Memory B cell (primary cell): ENCODE measurements at regions not wholly inside any gene's neighbourhood (a gene's known extent, or its start where the extent isn't known, plus 50 kb on each side); places are given as distances from the start of the nearest gene placed in this dataset.

Source experiments
- ATAC-seq: fragments of 150-1000 bp; cut with Tn5 transposase; 2 replicates; pipeline ENCODE4 v1.10.0; 2021; ENCODE audit warnings: low read depth, mild to moderate bottlenecking, moderate library complexity
- DNase-seq, 2 donors: peaks; one replicate each; pipeline ENCODE4 v3.0.0; 2022; ENCODE audit warnings: low spot score in 2 of 2
- H3K27ac Mint-ChIP-seq: one replicate; pipeline ENCODE4 v1.8.0; 2022; ENCODE audit warnings: mild to moderate bottlenecking, moderate library complexity, mixed read lengths
- H3K27me3 Mint-ChIP-seq: one replicate; pipeline ENCODE4 v1.8.0; 2022; ENCODE audit warnings: mixed read lengths
- H3K36me3 Mint-ChIP-seq: one replicate; pipeline ENCODE4 v1.8.0; 2022; ENCODE audit warnings: mild to moderate bottlenecking, mixed read lengths
- H3K4me1 Mint-ChIP-seq: one replicate; pipeline ENCODE4 v1.8.0; 2022; ENCODE audit warnings: mixed read lengths
- H3K4me3 Mint-ChIP-seq: one replicate; pipeline ENCODE4 v1.8.0; 2022; ENCODE audit warnings: mild to moderate bottlenecking, moderate library complexity, mixed read lengths
- H3K9me3 Mint-ChIP-seq: one replicate; pipeline ENCODE4 v1.8.0; 2022; ENCODE audit warnings: mixed read lengths

GRCh38 chr2:42888321-42889245 lies 96.2 kb upstream of the HAAO start:
- peaks cover 5% of the 10 kb centered on the region for H3K27me3 Mint-ChIP-seq
- no peak for DNase-seq
- no peak for ATAC-seq
- H3K4me3 Mint-ChIP-seq, result no peak overlapping the region
- H3K27ac Mint-ChIP-seq, result no peak overlapping the region
- peaks cover 5% of the 10 kb centered on the region for H3K9me3 Mint-ChIP-seq
- no peaks in the 10 kb centered on the region for H3K36me3 Mint-ChIP-seq
- H3K4me1 Mint-ChIP-seq, result no peaks in the 10 kb centered on the region

DNA sequence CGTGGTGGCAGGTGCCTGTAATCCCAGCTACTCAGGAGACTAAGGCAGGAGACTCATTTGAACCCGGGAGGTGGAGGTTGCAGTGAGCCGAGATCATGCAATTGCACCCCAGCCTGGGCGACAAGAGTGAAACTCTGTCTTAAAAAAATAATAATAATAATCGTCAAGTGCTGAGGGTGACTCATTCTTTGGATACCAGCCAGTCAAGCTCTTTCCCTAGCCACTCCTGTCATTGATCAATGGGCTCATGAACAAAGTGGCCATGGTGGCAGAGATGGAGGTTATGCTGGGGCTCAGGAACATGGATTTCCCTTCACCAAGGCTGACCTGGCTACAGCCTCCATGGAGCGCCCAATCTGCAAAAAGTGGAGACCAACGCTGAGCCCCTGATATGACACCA lies 94.5 kb upstream of the HAAO start:
- Mint-ChIP-seq H3K36me3 (no peaks in the 10 kb centered on the region), H3K4me1 (no peaks in the 10 kb centered on the region), H3K27me3 (peaks cover 5% of the 10 kb centered on the region), H3K27ac (no peak overlapping the region), H3K9me3 (peaks cover 5% of the 10 kb centered on the region), H3K4me3 (no peak overlapping the region)
- ATAC-seq (no peak), DNase-seq (no peak)

DNA sequence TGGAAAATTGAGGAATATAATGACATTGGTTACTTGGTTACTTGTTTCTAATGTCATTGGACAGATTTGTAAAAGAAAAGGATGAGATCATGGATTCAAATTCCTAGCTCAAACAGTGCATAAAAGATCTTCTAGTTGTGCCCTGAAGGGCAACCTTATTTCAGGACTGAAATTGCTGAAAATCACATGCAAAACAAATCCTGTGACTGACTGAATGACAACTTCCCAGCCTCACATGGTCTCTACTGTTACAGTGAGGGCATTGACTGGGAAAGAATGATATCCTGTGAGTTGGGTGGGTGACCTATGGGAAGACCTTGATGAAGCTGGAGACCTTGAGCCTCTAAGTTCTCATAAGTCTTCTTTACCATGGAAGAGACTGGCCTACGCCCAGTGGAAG lies 90.4 kb upstream of the HAAO start:
- ATAC-seq, result no peak
- no peak for DNase-seq
- Mint-ChIP-seq H3K27ac (no peak overlapping the region), H3K4me1 (no peaks in the 10 kb centered on the region), H3K4me3 (no peak overlapping the region), H3K27me3 (no peaks in the 10 kb centered on the region), H3K36me3 (no peaks in the 10 kb centered on the region), H3K9me3 (no peaks in the 10 kb centered on the region)

- no peak for ATAC-seq
- Mint-ChIP-seq H3K27me3 (no peaks in the 10 kb centered on the region), H3K4me1 (no peaks in the 10 kb centered on the region), H3K27ac (no peak overlapping the region), H3K9me3 (no peaks in the 10 kb centered on the region), H3K4me3 (no peak overlapping the region), H3K36me3 (no peaks in the 10 kb centered on the region)
- no peak for DNase-seq
These were observed 89.3 kb upstream of the HAAO start for GRCh38 chr2:42881732-42882131.

- H3K27me3 Mint-ChIP-seq, result no peaks in the 10 kb centered on the region
- no peak overlapping the region for H3K27ac Mint-ChIP-seq
These were observed 88.6 kb upstream of the HAAO start for GRCh38 chr2:42880738-42881690.

DNA sequence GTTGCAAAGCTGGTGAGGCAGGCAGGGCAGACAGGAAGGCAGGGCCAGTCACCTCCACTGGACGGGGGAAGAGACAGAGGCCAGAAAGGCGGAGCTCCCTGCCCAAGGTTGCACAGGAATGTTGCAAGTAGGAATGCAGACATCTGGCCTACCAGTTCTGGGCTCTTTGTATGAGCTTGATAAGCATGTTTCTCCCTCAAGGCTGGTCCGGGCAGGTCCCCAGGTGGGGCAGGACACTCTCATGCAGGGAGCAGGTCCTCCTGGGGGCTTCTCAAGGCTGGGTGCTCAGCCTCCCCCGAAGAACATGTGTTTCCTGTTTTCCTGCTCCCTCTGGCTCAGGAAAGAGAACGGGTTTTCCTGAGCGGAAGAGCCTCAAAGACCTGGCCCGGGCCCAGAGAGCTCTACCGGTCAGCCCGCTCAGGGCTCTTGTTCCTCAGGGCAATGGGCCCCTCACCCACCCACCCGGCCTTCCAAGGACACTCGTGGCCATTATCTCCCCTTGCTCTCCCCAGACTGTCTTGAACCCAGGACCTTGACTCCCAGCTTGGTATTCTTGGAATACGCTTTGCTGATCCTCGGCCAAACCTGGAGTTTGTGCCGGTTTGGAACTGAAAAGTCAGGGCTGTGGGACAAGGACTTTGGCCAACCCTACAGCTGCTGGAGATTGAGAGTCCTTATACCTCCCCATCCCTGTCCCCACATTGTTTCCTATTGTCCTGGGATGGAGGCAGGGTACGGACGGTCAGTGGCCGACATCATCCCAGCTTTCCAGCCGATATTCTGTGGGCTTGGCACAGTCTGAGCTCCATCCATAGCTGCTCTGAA lies 87.7 kb upstream of the HAAO start:
- DNase-seq (no peak), ATAC-seq (no peak)
- no peaks in the 10 kb centered on the region for H3K4me1 Mint-ChIP-seq
- no peaks in the 10 kb centered on the region for H3K9me3 Mint-ChIP-seq
- no peaks in the 10 kb centered on the region for H3K27me3 Mint-ChIP-seq
- no peak overlapping the region for H3K4me3 Mint-ChIP-seq
- H3K36me3 Mint-ChIP-seq, result no peaks in the 10 kb centered on the region
- no peak overlapping the region for H3K27ac Mint-ChIP-seq

More at GRCh38 chr2:42880738-42881690, 88.6 kb upstream of the HAAO start:
- Mint-ChIP-seq H3K4me3 (no peak overlapping the region), H3K9me3 (no peaks in the 10 kb centered on the region), H3K4me1 (no peaks in the 10 kb centered on the region), H3K36me3 (no peaks in the 10 kb centered on the region)
- no peak for DNase-seq
- no peak for ATAC-seq

DNA sequence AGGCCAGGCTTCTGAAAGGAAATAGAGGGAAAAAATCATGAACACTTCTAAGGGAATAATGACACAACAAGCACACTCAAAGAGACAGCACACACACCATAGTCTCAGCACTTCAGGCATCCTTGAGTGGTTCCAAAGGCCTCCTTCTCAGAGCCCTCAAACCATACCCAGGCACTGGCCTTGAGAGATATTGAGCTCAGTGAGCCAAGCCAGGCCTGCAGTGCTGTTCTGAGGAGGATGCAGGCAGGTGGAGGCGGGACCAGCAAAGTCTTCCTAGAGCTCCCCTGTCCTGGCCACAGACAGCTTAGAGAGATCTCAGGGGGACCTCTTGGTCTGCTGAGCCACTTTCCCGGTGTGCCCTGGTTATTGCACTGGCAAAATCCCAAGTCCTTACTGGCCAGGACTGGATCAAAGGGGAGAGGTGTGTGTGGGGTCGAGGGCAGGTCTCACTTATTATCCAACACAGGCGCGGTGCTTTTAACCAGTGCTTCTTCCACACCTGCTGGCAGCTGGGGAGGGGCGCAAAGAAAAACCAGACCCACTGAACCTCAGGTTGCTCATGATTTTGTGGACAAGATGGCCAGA lies 86.8 kb upstream of the HAAO start:
- ATAC-seq (no peak), DNase-seq (no peak)
- H3K36me3 Mint-ChIP-seq, result no peaks in the 10 kb centered on the region
- no peak overlapping the region for H3K27ac Mint-ChIP-seq
- H3K4me1 Mint-ChIP-seq, result no peaks in the 10 kb centered on the region
- H3K9me3 Mint-ChIP-seq, result no peaks in the 10 kb centered on the region
- H3K4me3 Mint-ChIP-seq, result no peak overlapping the region
- no peaks in the 10 kb centered on the region for H3K27me3 Mint-ChIP-seq

DNA sequence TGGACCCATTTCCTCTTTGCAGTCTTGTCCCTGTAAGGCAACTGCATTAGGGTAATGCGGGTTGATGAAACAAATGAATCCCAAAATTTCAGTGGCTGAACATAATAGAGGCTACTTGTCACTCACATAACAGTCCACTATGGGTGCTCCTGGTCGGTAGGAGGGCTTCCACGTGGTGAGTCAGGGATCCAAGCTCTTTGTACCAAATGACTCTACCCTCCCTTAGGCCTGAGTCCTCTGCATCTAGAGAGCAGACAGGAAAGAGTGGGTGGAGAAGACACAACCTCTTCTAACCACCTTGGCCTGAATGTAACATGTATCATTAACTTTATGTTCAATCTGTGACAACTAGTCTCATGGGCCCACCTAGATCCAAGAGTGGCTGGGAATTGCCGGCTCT lies 86.2 kb upstream of the HAAO start:
- Mint-ChIP-seq H3K4me1 (no peaks in the 10 kb centered on the region), H3K36me3 (no peaks in the 10 kb centered on the region), H3K9me3 (no peaks in the 10 kb centered on the region), H3K27me3 (no peaks in the 10 kb centered on the region), H3K4me3 (no peak overlapping the region), H3K27ac (no peak overlapping the region)
- DNase-seq (no peak), ATAC-seq (no peak)

GRCh38 chr2:42877936-42878335 lies 85.6 kb upstream of the HAAO start:
- H3K27ac Mint-ChIP-seq, result no peak overlapping the region
- no peak for DNase-seq
- H3K36me3 Mint-ChIP-seq, result no peaks in the 10 kb centered on the region
- H3K4me3 Mint-ChIP-seq, result no peak overlapping the region
- ATAC-seq, result no peak
- H3K27me3 Mint-ChIP-seq, result no peaks in the 10 kb centered on the region
- H3K4me1 Mint-ChIP-seq, result no peaks in the 10 kb centered on the region
- H3K9me3 Mint-ChIP-seq, result no peaks in the 10 kb centered on the region

DNA sequence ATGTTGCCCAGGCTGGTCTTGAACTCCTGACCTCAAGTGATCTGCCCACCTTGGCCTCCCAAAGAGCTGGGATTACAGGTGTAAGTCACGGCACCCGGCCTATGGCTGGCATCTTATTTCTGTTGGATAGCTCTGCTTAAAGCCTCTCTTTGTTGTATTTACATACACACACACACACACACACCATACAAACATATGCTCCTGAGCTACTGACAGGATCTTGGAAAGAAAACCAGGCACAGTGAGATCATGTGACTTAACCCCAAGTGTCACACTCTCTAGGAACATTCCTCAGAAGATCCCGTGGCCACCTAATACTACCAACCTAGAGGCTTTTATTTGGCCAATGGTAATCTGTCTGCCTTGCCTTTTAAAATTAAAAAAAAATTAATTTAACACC lies 85.1 kb upstream of the HAAO start:
- H3K9me3 Mint-ChIP-seq, result no peaks in the 10 kb centered on the region

DNA sequence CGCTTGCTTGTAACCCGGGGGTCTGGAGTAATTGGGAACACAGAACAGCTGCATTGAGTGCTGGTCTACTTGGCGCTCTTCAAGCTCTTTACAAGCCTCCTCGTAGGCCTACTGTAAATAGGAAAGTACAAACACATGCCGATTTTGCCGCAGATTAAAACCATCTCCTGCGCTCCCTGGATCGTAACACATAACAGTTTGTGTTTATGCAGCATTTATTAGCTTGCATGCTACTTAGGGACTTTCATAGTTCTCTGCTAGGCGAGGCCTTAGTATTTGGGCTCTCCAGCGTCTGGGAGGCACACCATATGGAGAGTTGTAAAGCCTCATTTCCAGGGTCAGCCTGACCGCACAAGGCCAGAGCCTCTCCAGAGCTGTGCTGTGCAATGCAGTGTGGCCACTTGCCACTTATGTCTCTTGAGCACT lies 84.0 kb upstream of the HAAO start:
- ATAC-seq (no peak), DNase-seq (no peak)
- H3K27me3 Mint-ChIP-seq, result no peaks in the 10 kb centered on the region
- H3K36me3 Mint-ChIP-seq, result no peaks in the 10 kb centered on the region
- H3K9me3 Mint-ChIP-seq, result no peaks in the 10 kb centered on the region
- no peaks in the 10 kb centered on the region for H3K4me1 Mint-ChIP-seq
- H3K27ac Mint-ChIP-seq, result no peak overlapping the region
- H3K4me3 Mint-ChIP-seq, result no peak overlapping the region

More for the DNA sequence above, 85.1 kb upstream of the HAAO start:
- no peak for ATAC-seq
- Mint-ChIP-seq H3K4me1 (no peaks in the 10 kb centered on the region), H3K36me3 (no peaks in the 10 kb centered on the region), H3K4me3 (no peak overlapping the region), H3K27me3 (no peaks in the 10 kb centered on the region), H3K27ac (no peak overlapping the region)
- no peak for DNase-seq

DNA sequence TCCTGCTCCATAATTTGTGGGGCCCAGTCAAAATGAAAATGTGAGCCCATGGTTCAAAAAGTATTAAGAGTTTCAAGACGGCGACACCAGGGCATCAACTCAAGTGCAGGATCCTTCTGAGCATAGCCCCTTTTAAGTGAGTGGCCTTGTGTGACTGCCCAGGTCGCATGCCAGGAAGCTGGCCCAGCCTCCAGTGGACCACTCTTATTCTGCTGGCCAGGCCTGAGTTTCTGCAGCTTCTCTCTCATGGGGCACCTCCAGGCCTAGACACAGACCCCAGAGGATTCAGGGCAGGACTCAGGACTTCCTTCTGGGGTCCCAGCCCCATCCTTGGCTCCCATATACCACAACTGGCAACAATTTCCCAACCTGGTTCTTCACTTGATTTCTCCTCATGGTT lies 83.5 kb upstream of the HAAO start:
- DNase-seq (no peak), ATAC-seq (no peak)
- Mint-ChIP-seq H3K9me3 (no peaks in the 10 kb centered on the region), H3K36me3 (no peaks in the 10 kb centered on the region), H3K27me3 (no peaks in the 10 kb centered on the region), H3K4me3 (no peak overlapping the region), H3K27ac (no peak overlapping the region), H3K4me1 (no peaks in the 10 kb centered on the region)

- DNase-seq, result no peak
- Mint-ChIP-seq H3K27ac (no peak overlapping the region), H3K36me3 (no peaks in the 10 kb centered on the region), H3K4me1 (no peaks in the 10 kb centered on the region), H3K4me3 (no peak overlapping the region), H3K9me3 (no peaks in the 10 kb centered on the region), H3K27me3 (no peaks in the 10 kb centered on the region)
- ATAC-seq, result no peak
These were observed 82.8 kb upstream of the HAAO start for GRCh38 chr2:42874949-42875801.
